ENCODE measurements at regions not wholly inside any gene's neighbourhood (a gene's known extent, or its start where the extent isn't known, plus 50 kb on each side); places are given as distances from the start of the nearest gene placed in this dataset.

DNA sequence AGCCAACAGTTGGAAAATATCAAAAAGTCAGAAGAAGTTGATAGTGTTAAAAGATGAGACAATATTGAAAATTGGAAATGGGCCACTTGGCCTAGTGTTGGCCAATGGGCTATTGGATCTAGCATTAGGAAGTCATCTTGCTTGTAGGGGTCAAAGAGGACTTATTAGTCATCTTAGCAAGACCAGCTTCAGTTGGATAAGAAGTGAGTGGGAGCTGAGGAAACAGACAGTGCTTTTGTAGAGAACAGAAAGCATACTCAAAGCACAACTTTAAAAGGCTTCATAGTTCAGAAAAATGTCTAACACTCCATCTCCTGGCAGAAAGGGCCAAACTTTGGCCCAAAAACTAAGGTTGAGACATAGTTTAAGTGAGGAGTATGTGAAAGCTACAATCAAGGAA, 139.9 kb upstream of the PKN2 start:
- no peak for TF ChIP-seq POLR2A (IDR thresholded peaks at IDR 0.05; ENCODE audit: low read length)
- no peak for TF ChIP-seq GATA1 (IDR thresholded peaks at IDR 0.05; ENCODE audit: low read depth, low read length)

Data from erythroblast (primary cell).